Endothelial cell of umbilical vein (primary cell): ENCODE measurements at regions not wholly inside any gene's neighbourhood (a gene's known extent, or its start where the extent isn't known, plus 50 kb on each side); places are given as distances from the start of the nearest gene placed in this dataset.

Source experiments
- BruUV-seq: library from RNA; stranded (reverse); fragments of 400-500 nt; replicated peaks from 2 replicates; lab custom pipeline; 2021; lab: Mats Ljungman, UMichigan
- CTCF ChIA-PET: fragments of 300-600, 350-600 bp; sonication (Branson Sonifier 250); formaldehyde crosslinking; loops from one replicate; lab custom pipeline; 2021; ENCODE audit warnings: antibody characterized with exemption, inconsistent platforms; lab: Charles Lee
- POLR2A ChIA-PET: fragments of 300-600, 350-600 bp; sonication (Branson Sonifier 250); formaldehyde crosslinking; loops from one replicate; lab custom pipeline; 2021; ENCODE audit warnings: antibody characterized with exemption, inconsistent platforms; lab: Charles Lee
- DNase-seq: peaks from one replicate; pipeline ENCODE4 v3.0.0-alpha.2; 2011; ENCODE audit warnings: low read depth, low spot score
- FAIRE-seq: peaks from 2 replicates; lab custom pipeline; 2011; peaks lifted over from hg19 to GRCh38; lab: Jason Lieb, UNC
- H2AFZ ChIP-seq: 2 replicates; pipeline ENCODE4 v1.6.0; 2012; ENCODE audit warnings: low read depth, low read length, control low read depth, inconsistent platforms
- H3K27ac ChIP-seq: 2 replicates; pipeline ENCODE4 v1.5.1; 2011; ENCODE audit warnings: low read depth, mild to moderate bottlenecking, control low read depth, low read length, moderate library complexity; ENCODE audit not compliant: insufficient read depth
- H3K27me3 ChIP-seq, 2 experiments: 2 replicates each; pipeline versions ENCODE4 v1.6.0 to v1.6.1; 2011; ENCODE audit warnings: low read length in 2 of 2, mixed read lengths in 1 of 2; ENCODE audit not compliant: control insufficient read depth in 2 of 2, insufficient read depth in 2 of 2
- H3K36me3 ChIP-seq, 2 experiments: 2 replicates in 1 of 2; 3 replicates in 1 of 2; pipeline ENCODE4 v1.5.1; 2011; ENCODE audit warnings: low read length in 2 of 2, mild to moderate bottlenecking in 1 of 2, moderate library complexity in 1 of 2; ENCODE audit not compliant: control insufficient read depth in 2 of 2, insufficient read depth in 2 of 2; ENCODE audit errors: extremely low read depth in 1 of 2
- H3K4me1 ChIP-seq: 3 replicates; pipeline ENCODE4 v1.5.1; 2011; ENCODE audit warnings: mild to moderate bottlenecking, low read length; ENCODE audit not compliant: control insufficient read depth, insufficient read depth; ENCODE audit errors: extremely low read depth
- H3K4me2 ChIP-seq: 2 replicates; pipeline ENCODE4 v1.6.1; 2011; ENCODE audit warnings: low read length, control low read depth, mixed read lengths; ENCODE audit not compliant: insufficient read depth
- H3K4me3 ChIP-seq, 3 experiments: fragments of 200-600 bp in 1 of 3; sonication (generic), shearing (Covaris generic) in 1 of 3; replicated peaks in 1 of 3; 2 replicates each; pipeline ENCODE4 v1.5.1; 2011 to 2016; ENCODE audit warnings: control low read depth in 3 of 3, low read length in 3 of 3, mild to moderate bottlenecking in 2 of 3, inconsistent platforms in 1 of 3, low read depth in 1 of 3, moderate library complexity in 1 of 3; ENCODE audit not compliant: insufficient read depth in 1 of 3
- H3K79me2 ChIP-seq: 2 replicates; pipeline ENCODE4 v1.6.0; 2012; ENCODE audit warnings: low read length, inconsistent platforms; ENCODE audit not compliant: control insufficient read depth, insufficient read depth
- H3K9ac ChIP-seq: replicated peaks from 2 replicates; pipeline ENCODE3; 2011; ENCODE audit warnings: low read length, control low read depth; ENCODE audit not compliant: insufficient read depth; ENCODE audit errors: extremely low read depth
- H3K9me1 ChIP-seq: replicated peaks from 3 replicates; pipeline ENCODE4 v1.6.0; 2011; ENCODE audit warnings: mild to moderate bottlenecking, low read length; ENCODE audit not compliant: control insufficient read depth, insufficient read depth; ENCODE audit errors: extremely low read depth
- H3K9me3 ChIP-seq: replicated peaks from 2 replicates; pipeline ENCODE4 v1.5.1; 2012; ENCODE audit warnings: low read length, inconsistent platforms; ENCODE audit not compliant: control insufficient read depth, insufficient read depth
- H4K20me1 ChIP-seq: replicated peaks from 2 replicates; pipeline ENCODE3; 2011; ENCODE audit warnings: mild to moderate bottlenecking, low read length; ENCODE audit not compliant: control insufficient read depth, insufficient read depth; ENCODE audit errors: extremely low read depth
- EZH2 ChIP-seq: IDR thresholded peaks from 2 replicates; pipeline ENCODE4 v1.6.1; 2012; ENCODE audit warnings: borderline replicate concordance, low read depth, mild to moderate bottlenecking, moderate library complexity, low read length, inconsistent platforms; ENCODE audit not compliant: severe bottlenecking
- FOS ChIP-seq: IDR thresholded peaks from 2 replicates; pipeline ENCODE4 v1.6.1; 2011; ENCODE audit warnings: mild to moderate bottlenecking, low read length, moderate library complexity, borderline replicate concordance; ENCODE audit not compliant: insufficient read depth
- GATA2 ChIP-seq: IDR thresholded peaks from 2 replicates; pipeline ENCODE4 v1.7.0; 2011; ENCODE audit warnings: low read depth, mild to moderate bottlenecking, moderate library complexity, mixed read lengths, low read length; ENCODE audit not compliant: insufficient read length, insufficient read depth
- JUN ChIP-seq: IDR thresholded peaks from 2 replicates; pipeline ENCODE4 v1.6.1; 2011; ENCODE audit warnings: borderline replicate concordance, low read depth; ENCODE audit not compliant: insufficient read length, insufficient read depth
- MYC ChIP-seq: IDR thresholded peaks from one replicate; pipeline ENCODE4 v1.6.1; 2011; ENCODE audit warnings: mild to moderate bottlenecking, low read depth, low read length
- POLR2A ChIP-seq: IDR thresholded peaks from 2 replicates; pipeline ENCODE4 v1.6.1; 2012; ENCODE audit warnings: low read depth, mild to moderate bottlenecking, control low read depth, low read length
- POLR2AphosphoS5 ChIP-seq: IDR thresholded peaks from 2 replicates; pipeline ENCODE4 v1.6.1; 2012; ENCODE audit warnings: low read depth, mild to moderate bottlenecking, control low read depth, low read length, moderate library complexity; ENCODE audit not compliant: insufficient read depth
- dilution Hi-C: fragments of 300-500 bp; cut with MboI; formaldehyde crosslinking; loops from one replicate; pipeline ENCODE4 v1.15.0; 2019; ENCODE audit warnings: low sequenced_read_pairs; ENCODE audit not compliant: extremely low pct_ligation_motif_present
- intact Hi-C: fragments of 100-400 bp; cut with micrococcal nuclease; formaldehyde crosslinking; loops from one replicate; pipeline ENCODE4 v1.10.0; 2022
- TF ChIP-seq, protein P1 (sequence below): IDR thresholded peaks from 2 replicates; pipeline ENCODE4 v1.6.1; 2011; ENCODE audit not compliant: insufficient read depth, insufficient read length
- TF ChIP-seq, protein P2 (sequence below), 2 donors: IDR thresholded peaks; 1 replicate in 1 of 2; 2 replicates in 1 of 2; pipeline ENCODE4 v1.5.1; 2011; ENCODE audit warnings: low read length in 2 of 2, mild to moderate bottlenecking in 2 of 2, moderate library complexity in 2 of 2, control low read depth in 1 of 2, inconsistent platforms in 1 of 2, low read depth in 1 of 2; ENCODE audit not compliant: insufficient read depth in 1 of 2; ENCODE audit errors: extremely low read depth in 1 of 2

DNA sequence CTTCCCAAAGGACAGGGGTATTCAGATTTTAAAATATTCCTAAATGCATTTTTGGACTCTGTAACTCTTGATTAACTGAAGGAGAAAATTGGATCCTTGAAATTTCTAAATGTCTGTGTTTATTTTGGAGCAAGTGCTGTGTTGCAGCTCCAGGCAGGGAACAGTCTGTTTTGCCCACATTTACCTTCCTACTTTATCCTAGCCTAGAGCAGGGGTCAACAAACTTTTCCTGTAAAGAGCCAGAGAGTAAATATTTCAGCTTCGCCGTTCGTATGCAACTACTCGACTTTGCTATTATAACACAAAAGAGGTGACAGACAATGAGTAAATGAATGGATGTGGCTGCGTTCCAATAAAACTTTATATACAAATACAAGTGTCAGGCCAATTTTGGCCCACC, 402.2 kb downstream of the GPATCH2 start:
- H2AFZ ChIP-seq = no peak overlapping the region
- no peaks in the 10 kb centered on the region for H3K27me3 ChIP-seq
- no peaks in the 10 kb centered on the region for H4K20me1 ChIP-seq
- dilution Hi-C loops (no loop called here), intact Hi-C loops (no loop called here)
- H3K79me2 ChIP-seq = no peaks in the 10 kb centered on the region
- FAIRE-seq (no peak), DNase-seq (no peak)
- ChIA-PET CTCF (no interaction called here), POLR2A (no interaction called here)
- no peak overlapping the region for H3K4me3 ChIP-seq
- H3K9me3 ChIP-seq = no peaks in the 10 kb centered on the region
- H3K9me1 ChIP-seq = no peaks in the 10 kb centered on the region
- no peak overlapping the region for H3K27ac ChIP-seq
- TF ChIP-seq EZH2 = no peak
- no peak for TF ChIP-seq GATA2
- TF ChIP-seq POLR2AphosphoS5 = no peak
- TF ChIP-seq, protein P1, sequence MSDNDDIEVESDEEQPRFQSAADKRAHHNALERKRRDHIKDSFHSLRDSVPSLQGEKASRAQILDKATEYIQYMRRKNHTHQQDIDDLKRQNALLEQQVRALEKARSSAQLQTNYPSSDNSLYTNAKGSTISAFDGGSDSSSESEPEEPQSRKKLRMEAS = no peak
- TF ChIP-seq, protein P2, sequence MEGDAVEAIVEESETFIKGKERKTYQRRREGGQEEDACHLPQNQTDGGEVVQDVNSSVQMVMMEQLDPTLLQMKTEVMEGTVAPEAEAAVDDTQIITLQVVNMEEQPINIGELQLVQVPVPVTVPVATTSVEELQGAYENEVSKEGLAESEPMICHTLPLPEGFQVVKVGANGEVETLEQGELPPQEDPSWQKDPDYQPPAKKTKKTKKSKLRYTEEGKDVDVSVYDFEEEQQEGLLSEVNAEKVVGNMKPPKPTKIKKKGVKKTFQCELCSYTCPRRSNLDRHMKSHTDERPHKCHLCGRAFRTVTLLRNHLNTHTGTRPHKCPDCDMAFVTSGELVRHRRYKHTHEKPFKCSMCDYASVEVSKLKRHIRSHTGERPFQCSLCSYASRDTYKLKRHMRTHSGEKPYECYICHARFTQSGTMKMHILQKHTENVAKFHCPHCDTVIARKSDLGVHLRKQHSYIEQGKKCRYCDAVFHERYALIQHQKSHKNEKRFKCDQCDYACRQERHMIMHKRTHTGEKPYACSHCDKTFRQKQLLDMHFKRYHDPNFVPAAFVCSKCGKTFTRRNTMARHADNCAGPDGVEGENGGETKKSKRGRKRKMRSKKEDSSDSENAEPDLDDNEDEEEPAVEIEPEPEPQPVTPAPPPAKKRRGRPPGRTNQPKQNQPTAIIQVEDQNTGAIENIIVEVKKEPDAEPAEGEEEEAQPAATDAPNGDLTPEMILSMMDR (IDR thresholded peaks at IDR 0.05; ENCODE audit: extremely low read depth in 1 of 2, insufficient read depth in 1 of 2, low read depth in 1 of 2, low read length in 2 of 2) = no peak
- no peak for TF ChIP-seq MYC
- no peak for TF ChIP-seq POLR2A
- no peak for TF ChIP-seq FOS
- no peak for TF ChIP-seq JUN
- H3K9ac ChIP-seq = no peak overlapping the region
- no peak overlapping the region for H3K4me2 ChIP-seq
- no TSS peak for BruUV-seq
- no peaks in the 10 kb centered on the region for H3K4me1 ChIP-seq
- H3K36me3 ChIP-seq = no peaks in the 10 kb centered on the region
